ENCODE measurements at regions not wholly inside any gene's neighbourhood (a gene's known extent, or its start where the extent isn't known, plus 50 kb on each side); places are given as distances from the start of the nearest gene placed in this dataset.

GRCh38 chr20:7371518-7372163, 568.6 kb downstream of the HAO1 start:
- Histone ChIP-seq H3K9me3 (no peaks in the 10 kb centered on the region), H3K36me3 (no peaks in the 10 kb centered on the region), H3K27me3 (no peaks in the 10 kb centered on the region), H3K27ac (no peak overlapping the region), H3K4me1 (no peaks in the 10 kb centered on the region), H3K4me3 (no peak overlapping the region)
- DNase-seq: no peak
- TF ChIP-seq CTCF (IDR thresholded peaks at IDR 0.05): no peak
- intact Hi-C loops (cut with DNase I; ENCODE audit: low total_unique reads): no loop called here

- no peaks in the 10 kb centered on the region for H3K36me3 ChIP-seq
- H3K27me3 ChIP-seq: no peaks in the 10 kb centered on the region
- no peaks in the 10 kb centered on the region for H3K9me3 ChIP-seq
- no peak overlapping the region for H3K4me3 ChIP-seq
- H3K4me1 ChIP-seq: no peaks in the 10 kb centered on the region
- intact Hi-C loops (cut with DNase I; ENCODE audit: low total_unique reads): no loop called here
- peak in 1 of 2 experiments; percentile 28 for TF ChIP-seq CTCF (IDR thresholded peaks at IDR 0.05)
- no peak overlapping the region for H3K27ac ChIP-seq
- no peak for DNase-seq
These were observed 564.4 kb downstream of the HAO1 start for GRCh38 chr20:7375905-7376304.

DNA sequence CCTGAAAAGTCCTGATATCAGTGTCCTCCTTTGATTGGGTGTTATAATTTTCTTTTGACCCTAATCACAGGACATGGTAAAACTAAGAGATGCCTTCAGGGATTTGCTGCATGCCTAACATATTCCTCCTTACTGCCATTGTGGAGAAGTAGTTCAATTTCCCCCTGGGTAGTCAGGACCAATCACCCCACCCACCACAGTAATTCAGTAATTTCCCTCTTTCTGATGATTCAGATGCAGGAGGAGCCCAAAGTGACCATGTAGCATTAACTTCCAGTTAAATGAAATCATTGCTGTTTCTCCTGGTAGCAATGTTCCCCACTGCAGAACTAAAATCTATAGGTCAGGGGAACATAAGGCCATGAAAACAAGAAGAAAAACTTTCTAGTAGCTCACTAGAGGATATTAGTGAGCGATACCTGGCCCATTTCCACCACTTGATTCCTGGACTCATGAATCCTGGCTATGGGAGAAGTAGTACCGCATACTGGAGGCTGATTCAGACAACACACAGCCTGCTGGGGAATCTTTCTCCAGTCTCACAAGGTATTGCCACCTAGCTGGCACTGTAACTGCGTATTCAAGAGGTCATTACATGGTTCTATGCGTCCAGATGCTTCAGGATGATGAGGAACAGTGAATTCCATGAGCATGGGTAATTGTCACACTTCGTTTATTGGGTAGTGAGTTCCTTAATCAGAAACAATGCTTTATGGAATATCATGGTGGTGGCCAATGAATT, 561.2 kb downstream of the HAO1 start:
- no peak for TF ChIP-seq CTCF (IDR thresholded peaks at IDR 0.05)
- intact Hi-C loops (cut with DNase I; ENCODE audit: low total_unique reads): no loop called here
- Histone ChIP-seq H3K9me3 (no peaks in the 10 kb centered on the region), H3K4me1 (no peaks in the 10 kb centered on the region), H3K27ac (no peak overlapping the region), H3K27me3 (no peaks in the 10 kb centered on the region), H3K4me3 (no peak overlapping the region), H3K36me3 (no peaks in the 10 kb centered on the region)
- DNase-seq: no peak

GRCh38 chr20:7379621-7380220, 560.5 kb downstream of the HAO1 start:
- intact Hi-C loops (cut with DNase I; ENCODE audit: low total_unique reads): no loop called here
- Histone ChIP-seq H3K27me3 (no peaks in the 10 kb centered on the region), H3K4me3 (no peak overlapping the region), H3K9me3 (no peaks in the 10 kb centered on the region), H3K36me3 (no peaks in the 10 kb centered on the region), H3K4me1 (no peaks in the 10 kb centered on the region), H3K27ac (no peak overlapping the region)
- no peak for DNase-seq
- TF ChIP-seq CTCF (IDR thresholded peaks at IDR 0.05): no peak

DNA sequence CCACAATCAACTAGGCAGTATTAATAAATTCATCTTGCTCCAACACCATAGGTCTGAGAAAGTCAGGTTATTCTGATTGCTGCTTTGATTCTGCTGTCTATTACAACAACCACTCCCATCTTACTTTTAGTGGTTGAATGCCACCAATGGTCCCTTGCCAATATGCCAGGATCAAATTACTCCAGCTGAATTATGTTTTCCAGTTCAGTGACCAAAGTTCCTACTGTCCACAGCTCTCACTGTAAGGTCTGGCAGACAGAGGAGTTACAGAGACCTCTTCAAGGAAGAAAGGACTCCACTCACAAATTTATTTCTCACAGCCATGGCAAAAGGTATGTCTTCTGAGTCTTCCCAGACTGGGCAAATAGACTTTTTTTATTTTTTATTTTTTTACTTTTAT, 557.0 kb downstream of the HAO1 start:
- Histone ChIP-seq H3K9me3 (no peaks in the 10 kb centered on the region), H3K4me3 (no peak overlapping the region), H3K4me1 (no peaks in the 10 kb centered on the region), H3K36me3 (no peaks in the 10 kb centered on the region), H3K27me3 (no peaks in the 10 kb centered on the region), H3K27ac (no peak overlapping the region)
- DNase-seq: no peak
- intact Hi-C loops (cut with DNase I; ENCODE audit: low total_unique reads): no loop called here
- no peak for TF ChIP-seq CTCF (IDR thresholded peaks at IDR 0.05)

Measured in tibial artery (tissue), 4 donors.